ENCODE measurements at regions not wholly inside any gene's neighbourhood (a gene's known extent, or its start where the extent isn't known, plus 50 kb on each side); places are given as distances from the start of the nearest gene placed in this dataset.

- no peak for TF ChIP-seq POLR2A (IDR thresholded peaks at IDR 0.05)
- TF ChIP-seq, protein P1, sequence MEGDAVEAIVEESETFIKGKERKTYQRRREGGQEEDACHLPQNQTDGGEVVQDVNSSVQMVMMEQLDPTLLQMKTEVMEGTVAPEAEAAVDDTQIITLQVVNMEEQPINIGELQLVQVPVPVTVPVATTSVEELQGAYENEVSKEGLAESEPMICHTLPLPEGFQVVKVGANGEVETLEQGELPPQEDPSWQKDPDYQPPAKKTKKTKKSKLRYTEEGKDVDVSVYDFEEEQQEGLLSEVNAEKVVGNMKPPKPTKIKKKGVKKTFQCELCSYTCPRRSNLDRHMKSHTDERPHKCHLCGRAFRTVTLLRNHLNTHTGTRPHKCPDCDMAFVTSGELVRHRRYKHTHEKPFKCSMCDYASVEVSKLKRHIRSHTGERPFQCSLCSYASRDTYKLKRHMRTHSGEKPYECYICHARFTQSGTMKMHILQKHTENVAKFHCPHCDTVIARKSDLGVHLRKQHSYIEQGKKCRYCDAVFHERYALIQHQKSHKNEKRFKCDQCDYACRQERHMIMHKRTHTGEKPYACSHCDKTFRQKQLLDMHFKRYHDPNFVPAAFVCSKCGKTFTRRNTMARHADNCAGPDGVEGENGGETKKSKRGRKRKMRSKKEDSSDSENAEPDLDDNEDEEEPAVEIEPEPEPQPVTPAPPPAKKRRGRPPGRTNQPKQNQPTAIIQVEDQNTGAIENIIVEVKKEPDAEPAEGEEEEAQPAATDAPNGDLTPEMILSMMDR (IDR thresholded peaks at IDR 0.05 in 4 of 5, conservative IDR thresholded peaks at IDR 0.05 in 1 of 5), result no peak
These were observed 134.6 kb upstream of the PZP start for GRCh38 chr12:9342614-9343353.

Data from gastrocnemius medialis (tissue), 4 donors.